ENCODE measurements at regions not wholly inside any gene's neighbourhood (a gene's known extent, or its start where the extent isn't known, plus 50 kb on each side); places are given as distances from the start of the nearest gene placed in this dataset.

GRCh38 chr6:56807989-56808337, 146.9 kb upstream of the BEND6 start:
- no TSS peak for BruUV-seq (replicated peaks)
- ChIA-PET CTCF (no interaction called here), POLR2A (ENCODE audit: low non-redundant PET) (no interaction called here)
- Histone ChIP-seq H3K36me3 (ENCODE audit: insufficient read depth, low read length, poor library complexity, severe bottlenecking) (no peaks in the 10 kb centered on the region), H3K27ac (ENCODE audit: low read depth, low read length, poor library complexity, severe bottlenecking) (no peak overlapping the region), H3K4me3 (ENCODE audit: low read depth, low read length, poor library complexity, severe bottlenecking) (no peak overlapping the region), H3K27me3 (replicated peaks; ENCODE audit: insufficient read depth, low read depth, low read length, poor library complexity) (no peaks in the 10 kb centered on the region), H3K4me1 (ENCODE audit: insufficient read depth, low read length, poor library complexity, severe bottlenecking) (peaks cover 33% of the 10 kb centered on the region), H3K9me3 (ENCODE audit: low read depth, low read length, poor library complexity, severe bottlenecking) (no peaks in the 10 kb centered on the region)
- no peak for DNase-seq (ENCODE audit: low spot score)
- TF ChIP-seq EZH2 (IDR thresholded peaks at IDR 0.05; ENCODE audit: borderline replicate concordance, low read depth, low read length, poor library complexity, severe bottlenecking) (no peak), CTCF (conservative IDR thresholded peaks at IDR 0.05; ENCODE audit: low read depth, low read length) (no peak)
- intact Hi-C loops (cut with micrococcal nuclease; ENCODE audit: unreplicated experiment), result no loop called here

- ChIA-PET CTCF (interaction anchor here (1.0 kb wide), 1 partner anchor 36 kb away, joined by 3 read pairs; no protein-coding TSS in a partner anchor), POLR2A (ENCODE audit: low non-redundant PET) (no interaction called here)
- H3K36me3 ChIP-seq (ENCODE audit: insufficient read depth, low read length, poor library complexity, severe bottlenecking), result no peaks in the 10 kb centered on the region
- no peaks in the 10 kb centered on the region for H3K9me3 ChIP-seq (ENCODE audit: low read depth, low read length, poor library complexity, severe bottlenecking)
- BruUV-seq (replicated peaks), result no TSS peak
- intact Hi-C loops (cut with micrococcal nuclease; ENCODE audit: unreplicated experiment), result no loop called here
- TF ChIP-seq EZH2 (IDR thresholded peaks at IDR 0.05; ENCODE audit: borderline replicate concordance, low read depth, low read length, poor library complexity, severe bottlenecking) (no peak), CTCF (conservative IDR thresholded peaks at IDR 0.05; ENCODE audit: low read depth, low read length) (no peak)
- no peak for DNase-seq (ENCODE audit: low spot score)
- no peaks in the 10 kb centered on the region for H3K27me3 ChIP-seq (replicated peaks; ENCODE audit: insufficient read depth, low read depth, low read length, poor library complexity)
- peaks cover 38% of the 10 kb centered on the region for H3K4me1 ChIP-seq (ENCODE audit: insufficient read depth, low read length, poor library complexity, severe bottlenecking)
- no peak overlapping the region for H3K27ac ChIP-seq (ENCODE audit: low read depth, low read length, poor library complexity, severe bottlenecking)
- no peak overlapping the region for H3K4me3 ChIP-seq (ENCODE audit: low read depth, low read length, poor library complexity, severe bottlenecking)
Measured at GRCh38 chr6:56807326-56807988, 147.4 kb upstream of the BEND6 start.

GRCh38 chr6:56806368-56806767, 148.5 kb upstream of the BEND6 start:
- Histone ChIP-seq H3K4me3 (ENCODE audit: low read depth, low read length, poor library complexity, severe bottlenecking) (no peak overlapping the region), H3K4me1 (ENCODE audit: insufficient read depth, low read length, poor library complexity, severe bottlenecking) (peaks cover 41% of the 10 kb centered on the region), H3K27ac (ENCODE audit: low read depth, low read length, poor library complexity, severe bottlenecking) (no peak overlapping the region), H3K9me3 (ENCODE audit: low read depth, low read length, poor library complexity, severe bottlenecking) (no peaks in the 10 kb centered on the region), H3K27me3 (replicated peaks; ENCODE audit: insufficient read depth, low read depth, low read length, poor library complexity) (no peaks in the 10 kb centered on the region), H3K36me3 (ENCODE audit: insufficient read depth, low read length, poor library complexity, severe bottlenecking) (no peaks in the 10 kb centered on the region)
- TF ChIP-seq EZH2 (IDR thresholded peaks at IDR 0.05; ENCODE audit: borderline replicate concordance, low read depth, low read length, poor library complexity, severe bottlenecking) (no peak), CTCF (conservative IDR thresholded peaks at IDR 0.05; ENCODE audit: low read depth, low read length) (no peak)
- BruUV-seq (replicated peaks), result no TSS peak
- POLR2A ChIA-PET (ENCODE audit: low non-redundant PET), result no interaction called here
- no peak for DNase-seq (ENCODE audit: low spot score)
- intact Hi-C loops (cut with micrococcal nuclease; ENCODE audit: unreplicated experiment), result no loop called here
- CTCF ChIA-PET, result interaction anchor here (1.0 kb wide), 1 partner anchor 37 kb away, joined by 3 read pairs; no protein-coding TSS in a partner anchor
